NB4 (cell line): ENCODE measurements at regions not wholly inside any gene's neighbourhood (a gene's known extent, or its start where the extent isn't known, plus 50 kb on each side); places are given as distances from the start of the nearest gene placed in this dataset.
A peak's percentile ranks its signal among the peaks of the same experiment; 100 is the strongest.

Experiments used
- DNase-seq: peaks from one replicate; pipeline ENCODE4 v3.0.0; 2010; ENCODE audit warnings: low read depth
- H3K4me3 ChIP-seq: one replicate; pipeline ENCODE4 v1.5.1; 2011; ENCODE audit warnings: mild to moderate bottlenecking, low read depth, low read length, moderate library complexity
- MYC ChIP-seq: IDR thresholded peaks from 2 replicates; pipeline ENCODE4 v1.6.1; 2011; ENCODE audit warnings: low read depth, low read length
- POLR2A ChIP-seq: IDR thresholded peaks from 2 replicates; pipeline ENCODE4 v1.6.1; 2011; ENCODE audit warnings: mild to moderate bottlenecking; ENCODE audit not compliant: insufficient read length; ENCODE audit errors: extremely low read depth
- TF ChIP-seq, protein P1 (sequence below): IDR thresholded peaks from one replicate; pipeline ENCODE4 v1.5.1; 2012; ENCODE audit warnings: low read depth, low read length
- TF ChIP-seq, protein P2 (sequence below): IDR thresholded peaks from 2 replicates; pipeline ENCODE4 v1.6.1; 2011; ENCODE audit warnings: low read depth, low read length

DNA sequence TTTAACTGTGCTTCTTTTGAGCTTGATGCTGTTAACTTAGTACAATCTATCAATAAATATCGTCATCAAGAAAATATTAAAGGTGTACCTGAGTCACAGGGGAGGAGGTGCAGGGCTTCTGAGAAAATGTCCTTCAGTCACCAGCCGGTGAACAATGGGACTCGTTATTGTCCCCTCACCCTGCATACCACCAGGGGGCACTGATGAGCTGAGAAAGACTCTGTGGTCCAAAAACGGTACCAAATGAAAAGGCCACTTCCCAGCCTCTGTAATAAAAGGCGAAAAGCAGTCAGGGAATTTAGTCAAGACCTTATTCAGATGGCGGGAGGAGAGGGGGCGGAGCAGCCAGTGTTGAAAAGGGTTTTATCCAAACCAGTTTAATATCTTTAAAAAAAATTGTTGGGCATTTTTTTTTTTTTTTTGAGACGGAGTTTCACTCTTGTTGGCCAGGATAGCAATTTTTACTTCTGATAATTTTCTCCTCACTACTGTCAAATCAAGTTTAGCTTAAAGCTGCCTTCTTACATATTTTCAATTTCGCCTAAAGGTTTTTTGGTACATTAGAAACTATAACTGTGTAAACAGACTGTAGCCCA, 271.9 kb upstream of the ADAMTS16 start:
- TF ChIP-seq MYC = no peak
- TF ChIP-seq, protein P1, sequence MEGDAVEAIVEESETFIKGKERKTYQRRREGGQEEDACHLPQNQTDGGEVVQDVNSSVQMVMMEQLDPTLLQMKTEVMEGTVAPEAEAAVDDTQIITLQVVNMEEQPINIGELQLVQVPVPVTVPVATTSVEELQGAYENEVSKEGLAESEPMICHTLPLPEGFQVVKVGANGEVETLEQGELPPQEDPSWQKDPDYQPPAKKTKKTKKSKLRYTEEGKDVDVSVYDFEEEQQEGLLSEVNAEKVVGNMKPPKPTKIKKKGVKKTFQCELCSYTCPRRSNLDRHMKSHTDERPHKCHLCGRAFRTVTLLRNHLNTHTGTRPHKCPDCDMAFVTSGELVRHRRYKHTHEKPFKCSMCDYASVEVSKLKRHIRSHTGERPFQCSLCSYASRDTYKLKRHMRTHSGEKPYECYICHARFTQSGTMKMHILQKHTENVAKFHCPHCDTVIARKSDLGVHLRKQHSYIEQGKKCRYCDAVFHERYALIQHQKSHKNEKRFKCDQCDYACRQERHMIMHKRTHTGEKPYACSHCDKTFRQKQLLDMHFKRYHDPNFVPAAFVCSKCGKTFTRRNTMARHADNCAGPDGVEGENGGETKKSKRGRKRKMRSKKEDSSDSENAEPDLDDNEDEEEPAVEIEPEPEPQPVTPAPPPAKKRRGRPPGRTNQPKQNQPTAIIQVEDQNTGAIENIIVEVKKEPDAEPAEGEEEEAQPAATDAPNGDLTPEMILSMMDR = peak; percentile 92
- peak; percentile 55 for DNase-seq
- H3K4me3 ChIP-seq = no peak overlapping the region

DNA sequence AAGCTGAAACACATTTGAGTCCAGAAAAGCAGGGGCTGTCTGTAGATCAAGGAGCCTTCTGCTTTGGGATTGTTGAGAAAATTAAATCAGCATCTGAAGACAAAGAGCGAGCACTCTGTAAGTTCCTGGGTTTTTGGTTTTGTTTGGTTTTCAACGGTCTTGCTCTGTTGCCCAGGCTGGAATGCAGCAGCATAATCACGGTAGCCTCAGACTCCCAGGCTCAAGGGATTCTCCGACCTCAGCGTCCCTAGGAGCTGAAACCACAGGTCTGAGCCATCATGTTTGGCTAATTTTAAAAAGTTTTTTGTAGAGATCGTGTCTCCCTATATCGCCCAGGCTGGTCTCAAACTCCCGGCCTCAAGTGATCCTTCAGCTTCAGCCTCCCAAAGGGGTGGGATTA, 266.5 kb upstream of the ADAMTS16 start:
- H3K4me3 ChIP-seq = no peak overlapping the region
- TF ChIP-seq MYC (no peak), POLR2A (no peak)
- TF ChIP-seq, protein P2, sequence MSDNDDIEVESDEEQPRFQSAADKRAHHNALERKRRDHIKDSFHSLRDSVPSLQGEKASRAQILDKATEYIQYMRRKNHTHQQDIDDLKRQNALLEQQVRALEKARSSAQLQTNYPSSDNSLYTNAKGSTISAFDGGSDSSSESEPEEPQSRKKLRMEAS = no peak
- TF ChIP-seq, protein P1 = no peak
- DNase-seq = no peak

DNA sequence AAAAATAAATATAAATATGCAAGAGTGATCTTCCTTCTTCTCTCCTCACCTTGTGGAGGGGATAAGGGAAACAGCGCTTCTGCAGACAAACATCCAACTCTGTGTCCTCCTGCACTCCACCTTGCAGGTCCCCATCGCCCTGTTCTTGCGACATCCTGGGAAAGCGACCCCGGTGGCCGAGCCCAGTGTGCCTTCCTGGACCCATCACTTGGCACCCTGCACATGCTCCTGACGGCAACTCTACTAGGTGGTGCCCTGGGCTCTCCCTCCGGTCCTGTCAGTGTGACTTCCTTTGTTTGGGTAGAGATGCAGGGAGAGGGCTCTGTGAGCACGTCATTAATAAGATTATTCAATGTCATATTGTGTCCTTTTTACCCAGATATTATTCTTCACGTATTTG, 266.0 kb upstream of the ADAMTS16 start:
- TF ChIP-seq, protein P1 = no peak
- TF ChIP-seq, protein P2 = no peak
- TF ChIP-seq POLR2A (no peak), MYC (no peak)
- no peak for DNase-seq
- H3K4me3 ChIP-seq = no peak overlapping the region

DNA sequence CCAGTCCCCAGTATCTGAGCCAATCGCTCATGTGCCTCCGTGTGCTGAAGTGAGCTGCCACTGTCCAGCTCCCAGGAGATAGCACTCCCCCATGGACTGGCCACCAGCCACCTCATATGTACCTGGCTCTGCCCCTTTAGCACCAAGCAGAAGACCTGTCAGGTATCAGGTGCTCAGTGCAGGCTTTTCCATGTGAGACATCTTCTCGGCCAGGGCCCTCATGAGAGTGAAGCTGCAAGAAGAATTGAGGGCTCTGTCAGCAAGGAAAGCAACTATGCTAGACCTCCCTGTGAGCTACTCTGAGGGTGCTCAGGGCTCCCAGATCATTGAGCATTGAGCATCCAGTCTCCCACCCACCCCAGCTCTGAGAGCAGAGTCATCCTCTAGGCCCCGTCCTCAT, 264.2 kb upstream of the ADAMTS16 start:
- no peak for TF ChIP-seq POLR2A
- no peak for TF ChIP-seq MYC
- TF ChIP-seq, protein P1 = no peak

DNA sequence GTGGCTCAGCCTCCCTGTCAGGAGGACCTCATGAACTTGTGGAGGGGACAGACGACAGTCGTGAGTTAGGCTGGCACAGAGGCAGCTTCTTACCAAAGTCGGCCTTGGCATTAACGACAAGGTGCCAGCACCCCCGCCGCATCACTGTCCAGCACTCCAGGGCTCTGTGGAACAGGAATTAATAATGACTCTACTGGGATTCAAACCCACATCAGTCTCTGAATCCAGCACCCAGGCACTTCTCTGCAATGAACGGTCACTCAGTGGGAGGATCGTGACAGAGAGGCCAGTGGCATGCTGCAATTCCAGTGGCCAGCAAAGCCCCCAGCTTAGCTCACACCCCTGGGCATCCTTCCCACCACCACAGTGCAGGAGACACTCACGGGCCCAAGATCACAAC, 263.3 kb upstream of the ADAMTS16 start:
- no peak overlapping the region for H3K4me3 ChIP-seq
- no peak for TF ChIP-seq POLR2A
- TF ChIP-seq, protein P2 = no peak
- TF ChIP-seq MYC = no peak
- TF ChIP-seq, protein P1 = no peak
- DNase-seq = no peak

More for the DNA sequence above, 264.2 kb upstream of the ADAMTS16 start:
- no peak overlapping the region for H3K4me3 ChIP-seq
- DNase-seq = no peak

DNA sequence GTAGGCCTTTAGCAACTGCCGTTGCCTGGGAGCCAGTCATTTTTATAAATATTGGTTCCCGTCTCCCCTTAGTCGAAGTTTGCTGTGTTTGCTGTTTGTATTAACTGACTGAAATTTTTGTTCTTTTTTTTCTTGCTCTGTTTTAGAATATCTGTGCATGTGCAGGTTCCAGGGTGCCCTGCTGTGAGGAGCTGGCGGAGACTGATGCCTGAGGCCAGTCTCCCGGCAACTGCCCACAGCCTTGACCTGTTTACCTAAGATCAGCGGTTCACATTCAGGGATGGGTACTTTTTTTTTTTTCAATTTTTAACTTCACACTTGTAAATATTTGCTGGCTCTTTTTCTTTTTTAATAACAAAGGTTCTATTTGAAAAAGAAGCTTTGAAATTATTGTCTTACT, 262.6 kb upstream of the ADAMTS16 start:
- H3K4me3 ChIP-seq = no peak overlapping the region
- TF ChIP-seq, protein P1 = no peak
- TF ChIP-seq MYC = no peak
- TF ChIP-seq, protein P2 = no peak
- no peak for TF ChIP-seq POLR2A
- no peak for DNase-seq
